GM18870 (cell line): ENCODE measurements at regions not wholly inside any gene's neighbourhood (a gene's known extent, or its start where the extent isn't known, plus 50 kb on each side); places are given as distances from the start of the nearest gene placed in this dataset.
"Not testable (repeated sequence)": the region's sequence is repeated elsewhere in the genome, so short reads cannot be mapped to it uniquely, and the experiment has no call there.

Source experiments
- ATAC-seq: cut with Tn5 transposase; IDR thresholded peaks from one replicate; pipeline ENCODE4 v1.9.1; 2021; ENCODE audit warnings: moderate library complexity; ENCODE audit not compliant: unreplicated experiment

DNA sequence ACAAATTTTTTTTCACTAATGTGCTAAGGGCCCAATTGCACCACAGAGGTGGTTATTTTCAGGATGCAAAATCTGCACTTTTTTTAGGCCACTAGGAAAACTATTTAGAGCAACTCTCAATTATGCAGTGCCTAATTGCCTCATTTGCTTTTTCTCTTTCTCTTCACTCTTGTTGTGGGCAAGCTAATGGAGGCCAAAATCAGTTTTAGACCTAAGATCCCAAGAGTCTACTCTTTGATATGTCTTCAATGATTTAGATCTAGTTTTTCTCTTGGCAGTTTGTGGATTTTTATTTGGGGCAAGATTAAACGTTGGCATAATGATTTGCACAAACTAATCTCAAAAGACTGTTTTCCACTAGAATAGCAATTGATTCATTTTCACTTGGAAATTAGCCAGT lies 1996.9 kb downstream of the LRRC4C start:
- no peak for ATAC-seq

DNA sequence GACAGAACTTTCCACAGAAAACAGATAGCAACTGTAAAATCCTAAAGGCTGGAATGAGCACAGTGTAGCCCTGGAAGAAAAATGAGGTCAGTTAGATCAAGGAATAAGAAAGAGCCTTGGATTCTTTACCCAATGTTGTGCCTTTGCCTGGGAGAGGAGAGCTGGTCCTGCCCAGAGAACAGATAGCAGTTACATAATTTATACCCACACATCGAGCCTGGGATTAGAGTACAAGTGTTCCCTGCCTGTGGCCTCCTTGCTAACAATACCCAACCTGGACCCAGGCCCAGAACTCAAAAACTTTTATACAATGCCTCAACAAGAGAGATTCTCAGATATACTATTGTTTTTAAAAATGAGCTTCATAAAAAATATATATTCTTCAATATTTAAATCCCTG lies 1998.4 kb downstream of the LRRC4C start:
- ATAC-seq: no peak

DNA sequence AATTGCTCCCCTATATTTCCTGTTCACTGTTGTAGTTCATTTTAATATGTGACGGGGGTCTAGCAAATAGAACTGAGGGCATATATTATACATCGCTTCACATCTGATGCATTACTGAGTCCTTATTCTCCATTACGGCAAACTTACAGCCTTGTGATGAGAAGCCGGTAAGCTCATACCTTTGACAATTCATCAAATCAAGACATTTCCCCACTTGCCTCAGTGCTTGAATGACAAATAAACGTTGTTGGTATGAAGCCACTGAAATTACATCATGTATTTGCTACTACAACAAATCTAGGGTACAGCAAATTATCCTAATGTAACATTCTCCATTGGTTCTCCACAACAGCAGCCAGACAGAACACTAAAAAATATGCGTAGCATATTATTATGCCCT lies 1999.8 kb downstream of the LRRC4C start:
- no peak for ATAC-seq

DNA sequence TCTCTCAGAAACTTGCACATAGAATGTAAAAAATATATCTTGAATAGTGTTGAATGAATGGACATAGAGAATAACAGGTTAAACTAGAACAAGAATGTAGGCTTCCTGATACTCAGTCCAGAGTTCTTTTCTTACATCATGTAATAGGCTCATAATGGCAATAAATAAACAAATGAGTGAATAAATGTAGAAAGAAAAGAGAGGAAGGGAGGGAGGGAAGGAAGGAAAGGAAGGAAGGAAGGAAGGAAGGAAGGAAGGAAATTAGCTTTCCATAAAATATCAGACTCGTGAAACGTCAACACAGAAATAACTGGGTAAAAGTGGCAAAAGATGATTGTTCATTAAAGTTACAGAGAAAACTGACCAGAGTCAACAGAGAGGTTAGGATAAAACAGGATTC lies 2001.0 kb downstream of the LRRC4C start:
- ATAC-seq: no peak

DNA sequence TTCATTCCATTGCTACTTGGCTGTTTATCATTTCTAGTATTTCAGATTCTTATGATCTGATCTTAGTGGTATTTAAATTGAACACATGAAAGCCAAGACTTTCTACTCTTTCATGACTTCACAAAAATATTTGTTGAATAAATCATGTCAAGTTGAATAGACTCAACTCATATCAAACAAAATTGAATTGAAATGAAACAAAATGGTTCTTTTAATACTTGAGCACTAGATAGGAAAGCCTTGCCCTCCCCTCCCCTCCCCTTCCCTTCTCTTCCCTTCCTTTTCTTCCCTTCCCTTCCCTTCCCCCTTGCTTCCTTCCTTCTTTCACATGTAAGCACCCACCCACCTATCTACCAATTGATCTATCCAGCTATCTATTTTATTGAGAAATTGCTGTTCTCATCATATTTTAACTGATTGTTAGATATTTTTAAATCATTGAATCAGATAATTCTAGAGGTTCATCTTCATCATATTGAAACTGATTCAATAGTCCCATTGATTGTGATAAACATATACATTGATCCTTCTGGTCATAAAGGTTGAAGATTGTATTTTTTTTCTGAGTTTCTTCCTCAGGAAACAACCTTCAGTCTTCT lies 2015.9 kb downstream of the LRRC4C start:
- no peak for ATAC-seq

DNA sequence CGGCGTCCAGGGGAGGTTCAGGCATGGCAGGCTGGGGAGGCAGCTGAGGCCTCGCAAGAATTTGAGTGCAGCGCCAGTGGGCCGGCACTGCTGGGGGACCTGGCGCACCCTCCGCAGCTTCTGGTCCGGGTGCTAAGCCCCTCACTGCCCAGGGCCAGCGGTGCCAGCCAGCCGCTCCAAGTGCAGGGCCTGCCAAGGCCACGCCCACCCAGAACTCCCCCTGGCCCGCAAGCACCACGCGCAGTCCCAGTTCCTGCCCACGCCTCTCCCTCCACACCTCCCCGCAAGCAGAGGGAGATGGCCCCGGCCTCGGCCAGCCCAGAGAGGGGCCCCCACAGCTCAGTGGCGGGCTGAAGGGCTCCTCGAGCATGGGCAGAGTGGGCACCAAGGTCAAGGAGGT lies 2017.3 kb downstream of the LRRC4C start:
- no peak for ATAC-seq

DNA sequence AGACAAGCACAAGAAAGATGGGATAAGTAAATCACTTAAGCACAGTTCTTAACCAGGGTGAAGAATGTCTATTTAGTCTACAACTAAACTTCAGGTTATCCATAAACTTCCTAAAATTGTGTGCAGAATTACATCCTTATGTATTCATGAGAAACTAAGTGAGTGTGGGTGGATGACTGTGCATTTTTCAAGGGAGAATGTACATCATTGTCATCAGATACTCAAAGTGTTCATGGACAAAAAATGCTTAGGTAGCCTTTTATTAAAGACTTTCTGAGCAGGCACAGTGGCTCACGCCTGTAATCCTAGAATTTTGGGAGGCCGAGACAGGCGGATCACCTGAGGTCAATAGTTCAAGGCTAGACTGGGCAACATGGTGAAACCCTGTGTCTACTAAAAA lies 2023.8 kb downstream of the LRRC4C start:
- no peak for ATAC-seq

DNA sequence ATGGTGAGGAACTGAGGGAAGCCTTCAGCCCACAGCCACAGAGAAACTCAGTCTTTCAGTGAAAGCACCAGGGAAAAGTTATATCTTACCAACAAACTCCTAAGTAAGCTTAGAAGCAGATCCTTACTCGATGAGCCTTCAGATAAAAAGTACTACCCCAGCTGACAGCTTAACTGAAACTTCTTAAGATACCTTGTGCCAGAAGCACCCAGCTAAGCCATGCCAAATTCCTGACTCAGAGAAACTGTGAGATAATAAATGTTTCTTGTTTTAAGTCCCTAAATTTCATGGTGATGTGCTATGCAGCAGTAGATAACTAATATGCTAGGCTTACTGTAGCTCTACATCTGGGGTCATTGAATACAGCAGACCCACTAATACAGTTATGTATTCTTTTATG lies 2025.0 kb downstream of the LRRC4C start:
- ATAC-seq: no peak

DNA sequence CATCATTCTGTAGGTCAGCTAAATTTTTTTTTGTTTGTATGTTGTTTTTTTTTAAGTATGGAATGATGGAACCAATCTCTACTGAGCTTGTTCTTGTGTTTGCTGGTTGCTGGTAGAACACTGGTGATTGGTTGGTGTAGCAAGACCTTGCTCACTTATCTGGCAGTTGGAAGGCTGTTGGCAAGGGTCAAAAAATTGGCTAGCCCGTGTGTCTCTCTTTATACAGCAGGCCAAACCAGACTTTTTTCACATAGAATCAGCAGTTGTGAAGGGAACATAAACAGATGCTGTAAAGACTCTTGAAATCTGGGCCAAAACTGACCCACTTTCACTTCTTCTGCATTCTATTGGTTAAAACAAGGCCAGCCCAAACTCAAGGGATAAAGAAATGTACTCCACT lies 2026.5 kb downstream of the LRRC4C start:
- no peak for ATAC-seq

DNA sequence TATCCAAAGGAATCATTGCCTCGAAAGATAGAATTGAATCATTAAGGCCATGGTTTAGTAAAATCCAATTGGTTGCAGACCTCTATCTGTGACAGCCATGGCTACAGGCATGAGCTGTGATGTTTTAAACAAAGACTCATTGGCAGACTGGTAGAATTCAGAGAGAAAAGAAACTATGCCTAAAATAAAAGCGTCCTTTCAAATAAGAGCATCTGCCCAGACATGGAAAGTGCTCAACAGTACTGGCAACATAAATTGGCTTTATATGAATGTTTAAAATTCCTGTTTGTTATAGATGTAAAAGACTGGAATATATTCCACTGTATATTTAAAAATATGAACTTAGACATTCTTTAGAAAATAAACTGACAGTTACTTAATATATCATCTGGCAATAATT lies 2034.2 kb downstream of the LRRC4C start:
- ATAC-seq: no peak

DNA sequence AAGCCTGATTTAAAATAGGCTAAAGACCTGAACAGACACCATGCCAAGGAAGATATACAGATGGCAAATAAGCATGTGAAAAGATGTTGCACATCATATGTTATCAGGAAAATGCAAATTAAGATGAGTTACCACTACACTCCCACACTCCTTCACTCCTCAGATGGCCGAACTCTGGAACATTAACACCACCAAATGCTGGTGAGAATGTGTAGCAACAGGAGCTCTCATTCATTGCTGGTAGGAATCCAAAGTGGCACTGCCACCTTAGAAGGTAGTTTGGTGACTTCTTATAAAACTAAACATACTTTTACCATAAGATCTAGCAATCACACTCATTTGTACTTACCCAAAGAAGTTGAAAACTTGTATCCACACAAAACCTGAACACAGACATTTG lies 2047.3 kb downstream of the LRRC4C start:
- no peak for ATAC-seq

DNA sequence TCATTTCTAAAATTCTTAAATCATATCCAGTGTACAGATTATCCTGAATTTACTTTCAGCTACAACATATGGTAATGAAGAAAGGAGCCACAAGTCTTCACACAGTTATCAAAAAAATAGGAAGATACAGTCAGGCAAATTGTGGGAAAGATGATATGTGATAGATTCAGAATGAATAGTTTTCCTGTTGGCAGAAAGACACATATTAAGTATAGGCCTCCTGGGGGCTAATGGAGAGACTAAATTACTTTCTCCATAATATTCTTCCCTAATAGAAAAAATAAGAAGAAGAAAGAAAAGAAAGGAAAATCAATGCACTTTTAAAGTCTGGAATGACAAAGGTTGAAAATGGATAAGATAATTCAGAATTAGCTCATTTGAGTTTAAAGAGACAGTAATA lies 2073.5 kb downstream of the LRRC4C start:
- ATAC-seq: no peak

DNA sequence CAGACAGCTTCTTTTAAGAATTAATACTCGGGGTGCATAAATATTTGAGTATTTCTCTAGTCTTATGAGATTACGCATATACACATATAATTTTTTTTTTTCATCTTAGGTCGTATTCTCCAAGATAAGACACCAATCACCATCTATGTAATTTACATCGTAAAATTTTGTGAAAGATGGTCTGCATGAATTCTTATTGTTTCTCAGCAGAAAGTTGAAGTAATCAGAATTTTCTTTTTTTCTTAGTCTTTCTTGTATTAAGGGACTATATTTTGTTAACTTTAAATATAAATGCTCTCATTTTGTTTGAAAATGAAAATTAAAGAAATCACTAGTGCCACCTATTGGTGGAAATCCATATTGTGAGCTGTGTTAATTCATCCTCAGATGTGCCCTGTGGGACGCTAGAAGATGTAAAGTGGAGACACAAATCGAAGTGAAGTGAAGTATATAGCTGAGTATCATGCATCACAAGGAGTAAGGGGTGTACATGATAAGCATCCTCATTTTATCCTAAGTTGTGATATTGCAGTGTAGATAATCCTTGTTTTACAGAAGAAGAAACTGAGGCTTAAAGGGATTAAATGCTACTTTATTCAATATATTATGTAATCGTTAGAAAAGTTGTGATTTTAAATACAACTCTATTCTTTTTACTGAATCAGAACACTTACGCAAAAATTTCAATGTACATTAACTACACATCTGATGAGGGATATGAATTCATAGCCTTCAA lies 2084.3 kb downstream of the LRRC4C start:
- peak; percentile 47 for ATAC-seq

DNA sequence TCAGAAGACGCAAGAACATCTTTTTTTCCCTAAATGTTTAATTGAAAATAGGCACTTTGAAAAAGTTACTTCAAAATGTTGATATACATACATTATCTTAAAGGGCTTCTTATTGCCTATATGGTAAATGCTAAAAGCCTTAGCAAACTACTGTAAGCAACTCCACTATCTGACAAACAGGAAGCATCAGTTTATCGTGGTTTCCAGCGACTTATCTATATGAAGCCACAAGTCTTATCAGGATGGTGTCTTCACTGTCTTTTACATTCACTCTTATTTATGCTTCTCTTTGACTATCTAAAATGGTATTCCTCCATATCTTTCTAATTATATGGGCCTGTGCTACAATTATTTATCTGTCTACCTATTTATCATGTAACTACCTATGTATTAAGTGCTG lies 2091.9 kb downstream of the LRRC4C start:
- ATAC-seq: no peak

DNA sequence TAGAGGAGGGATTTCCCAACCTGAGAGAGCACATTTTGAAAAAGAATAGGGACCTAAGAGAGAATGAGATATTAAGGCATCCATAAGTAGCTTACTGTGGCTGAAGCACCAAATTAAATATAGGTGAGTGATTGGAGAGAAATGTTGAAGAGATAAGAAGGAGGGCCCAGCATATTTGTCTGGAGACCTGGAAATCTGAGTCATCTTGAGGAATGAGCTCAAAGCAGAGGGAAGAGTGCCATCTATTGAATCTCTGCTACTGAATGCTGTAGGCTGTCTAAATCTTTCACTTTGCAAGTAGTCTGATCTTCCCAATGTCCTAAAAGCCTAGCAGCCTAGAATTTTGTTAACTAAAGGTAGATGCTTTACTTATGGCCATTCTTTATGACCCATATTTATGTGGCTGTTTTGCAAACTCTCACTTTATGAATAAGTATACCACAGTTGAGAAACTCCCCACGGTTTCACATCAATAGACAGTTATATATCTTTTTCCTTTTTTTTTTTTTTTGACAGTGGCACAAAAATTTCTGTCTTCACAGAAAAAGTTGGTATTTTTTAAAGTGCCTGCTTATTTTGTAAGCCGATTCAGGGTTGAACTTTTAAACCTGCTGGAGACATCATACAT lies 2093.5 kb downstream of the LRRC4C start:
- no peak for ATAC-seq

DNA sequence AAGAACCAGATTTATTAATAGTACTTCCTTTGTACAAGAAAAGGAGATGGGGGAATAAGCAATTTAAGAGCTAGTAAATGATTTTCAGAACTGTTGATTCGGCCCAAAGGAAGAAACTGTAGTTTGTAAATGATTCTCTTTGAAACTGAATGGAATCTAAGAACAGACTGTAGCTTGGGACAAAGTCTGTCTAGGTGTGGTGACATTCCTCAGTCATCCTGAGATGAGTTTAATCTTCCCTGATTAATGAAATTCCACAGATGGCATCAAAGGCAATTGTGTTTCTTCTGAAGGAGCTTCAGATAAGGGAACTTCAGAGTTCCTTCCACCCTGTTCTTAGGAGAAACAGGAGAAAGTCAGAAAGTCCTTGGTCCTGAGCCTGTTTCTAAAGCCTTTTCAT lies 2095.9 kb downstream of the LRRC4C start:
- ATAC-seq: no peak

DNA sequence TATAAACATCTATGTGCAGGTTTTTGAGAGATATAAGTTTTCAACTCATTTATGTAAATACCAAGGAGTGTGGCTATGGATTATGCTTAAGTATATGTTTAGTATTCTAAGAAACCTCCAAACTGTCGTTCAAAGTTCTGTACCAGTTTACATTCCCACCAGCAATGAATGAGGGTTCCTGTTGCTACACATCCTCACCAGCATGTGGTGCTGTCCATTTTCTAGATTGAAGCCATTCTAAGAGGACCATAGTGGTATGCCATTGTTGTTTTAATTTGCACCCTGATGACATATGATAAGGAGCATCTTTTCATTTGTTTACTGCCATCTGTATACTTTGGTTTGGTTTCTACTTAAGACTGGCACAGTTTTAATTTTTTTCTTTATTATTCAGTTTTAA lies 2097.9 kb downstream of the LRRC4C start:
- no peak for ATAC-seq

DNA sequence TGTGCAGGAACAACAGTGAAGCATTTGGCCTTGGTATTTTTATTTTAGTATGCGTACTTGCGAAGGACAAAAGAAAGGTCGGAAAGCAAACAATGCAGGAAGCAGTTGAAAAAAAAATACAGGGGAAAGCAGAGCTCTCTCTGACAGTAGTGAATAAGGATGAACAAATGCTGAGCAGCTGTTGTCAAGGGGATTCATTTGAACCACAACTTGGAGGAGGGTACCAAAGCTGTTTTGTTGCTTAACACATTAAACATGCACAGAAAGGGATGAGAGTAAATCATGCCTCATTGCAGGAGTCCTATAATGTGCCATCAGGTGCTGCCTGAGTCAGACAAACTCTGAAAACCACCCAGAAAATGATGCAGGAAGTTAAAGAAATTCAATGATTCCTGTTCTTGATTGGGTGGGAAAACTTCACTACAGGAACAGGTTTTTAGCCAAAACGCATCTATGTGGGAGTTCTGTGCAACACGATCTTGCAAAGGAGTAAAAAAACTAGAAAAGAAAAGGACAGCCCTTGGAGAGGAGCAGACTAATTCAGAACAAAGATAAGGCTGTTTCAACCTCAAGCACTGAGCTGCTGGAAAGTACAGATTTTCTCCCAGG lies 2113.5 kb downstream of the LRRC4C start:
- no peak for ATAC-seq

DNA sequence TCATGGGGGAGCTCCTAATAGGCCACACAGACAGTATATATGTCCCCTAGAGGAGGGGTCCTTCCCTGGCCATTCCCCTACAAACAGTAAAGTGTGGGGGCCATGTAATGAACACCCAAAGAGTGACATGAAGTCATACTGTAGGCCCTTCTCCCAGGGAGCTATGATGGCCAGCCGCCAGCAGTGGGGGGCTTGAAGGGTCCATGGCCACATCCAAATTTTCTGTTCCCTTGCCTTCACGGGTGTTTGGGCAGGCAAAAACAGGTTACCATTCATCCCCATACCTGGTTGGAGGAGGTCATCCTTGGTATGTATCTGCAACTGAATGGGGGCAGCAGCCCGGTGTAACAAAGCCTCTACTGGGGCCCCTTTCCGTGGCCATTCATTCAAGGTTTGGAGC lies 2118.0 kb downstream of the LRRC4C start:
- ATAC-seq: no peak

DNA sequence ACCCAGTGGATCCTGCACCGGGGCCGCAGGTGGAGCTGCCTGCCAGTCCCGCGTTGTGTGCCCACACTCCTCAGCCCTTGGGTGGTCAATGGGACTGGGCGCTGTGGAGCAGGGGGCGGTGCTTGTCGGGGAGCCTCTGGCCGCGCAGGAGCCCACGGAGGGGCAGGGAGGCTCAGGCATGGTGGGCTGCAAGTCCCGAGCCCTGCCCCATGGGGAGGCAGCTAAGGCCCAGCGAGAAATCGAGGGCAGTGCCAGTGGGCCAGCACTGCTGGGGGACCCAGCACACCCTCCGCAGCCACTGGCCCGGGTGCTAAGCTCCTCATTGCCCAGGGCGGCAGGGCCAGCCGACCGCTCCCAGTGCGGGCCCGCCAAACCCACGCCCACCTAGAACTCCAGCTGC lies 2126.4 kb downstream of the LRRC4C start:
- ATAC-seq: not testable (repeated sequence)

DNA sequence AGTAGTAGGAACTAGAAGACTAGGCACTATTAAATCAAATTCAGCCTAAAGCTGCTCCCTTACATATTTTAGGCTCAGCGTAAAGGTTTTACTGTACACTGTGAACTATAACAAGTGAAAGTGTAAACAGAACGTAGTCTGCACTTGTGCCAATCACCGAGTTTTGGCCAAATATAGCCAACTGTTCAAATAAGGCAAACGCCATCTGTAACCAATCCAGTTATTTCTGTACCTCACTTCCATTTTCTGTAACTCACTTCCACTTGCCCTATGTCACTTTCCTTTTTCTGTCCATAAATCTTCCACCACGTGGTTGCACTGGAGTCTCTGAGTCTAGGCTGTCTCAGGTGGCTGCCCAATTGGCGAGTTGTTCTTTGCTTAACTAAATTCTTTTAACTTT lies 2132.2 kb downstream of the LRRC4C start:
- no peak for ATAC-seq

DNA sequence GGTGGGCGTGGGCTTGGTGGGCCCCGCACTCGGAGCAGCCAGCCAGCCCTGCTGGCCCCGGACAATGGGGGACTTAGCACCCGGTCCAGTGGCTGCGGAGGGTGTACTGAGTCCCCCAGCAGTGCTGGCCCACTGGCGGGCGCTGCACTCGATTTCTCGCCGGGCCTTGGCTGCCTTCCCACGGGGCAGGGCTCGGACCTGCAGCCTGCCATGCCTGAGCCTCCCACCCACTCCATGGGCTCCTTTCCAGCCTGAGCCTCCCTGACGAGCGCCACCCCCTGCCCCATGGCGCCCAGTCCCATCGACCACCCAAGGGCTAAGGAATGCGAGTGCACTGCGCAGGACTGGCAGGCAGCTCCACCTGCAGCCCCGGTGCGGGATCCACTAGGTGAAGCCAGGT lies 2147.6 kb downstream of the LRRC4C start:
- not testable (repeated sequence) for ATAC-seq
